ENCODE measurements at regions not wholly inside any gene's neighbourhood (a gene's known extent, or its start where the extent isn't known, plus 50 kb on each side); places are given as distances from the start of the nearest gene placed in this dataset.
"Not testable (repeated sequence)": the region's sequence is repeated elsewhere in the genome, so short reads cannot be mapped to it uniquely, and the experiment has no call there.

DNA sequence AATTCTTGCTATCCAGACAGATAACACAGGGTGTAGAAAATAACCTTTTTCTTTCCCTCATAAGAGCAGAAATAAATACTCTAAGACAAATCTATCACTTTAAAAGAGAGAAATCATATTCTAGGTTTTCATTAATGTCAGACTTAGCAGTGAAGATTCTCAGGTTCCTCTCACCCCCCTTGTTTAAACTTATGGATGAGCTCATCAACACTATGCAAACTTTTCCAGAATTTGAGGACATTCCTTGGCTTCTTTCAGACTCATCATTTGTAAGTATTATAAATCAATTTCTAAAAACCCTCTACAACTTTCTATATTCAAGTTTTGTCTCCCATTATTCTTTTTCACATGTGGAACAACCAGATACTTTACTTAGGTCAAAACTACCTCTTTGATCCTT, 374.9 kb upstream of the TRPC7 start:
- DNase-seq (ENCODE audit: low read depth), result no peak

DNA sequence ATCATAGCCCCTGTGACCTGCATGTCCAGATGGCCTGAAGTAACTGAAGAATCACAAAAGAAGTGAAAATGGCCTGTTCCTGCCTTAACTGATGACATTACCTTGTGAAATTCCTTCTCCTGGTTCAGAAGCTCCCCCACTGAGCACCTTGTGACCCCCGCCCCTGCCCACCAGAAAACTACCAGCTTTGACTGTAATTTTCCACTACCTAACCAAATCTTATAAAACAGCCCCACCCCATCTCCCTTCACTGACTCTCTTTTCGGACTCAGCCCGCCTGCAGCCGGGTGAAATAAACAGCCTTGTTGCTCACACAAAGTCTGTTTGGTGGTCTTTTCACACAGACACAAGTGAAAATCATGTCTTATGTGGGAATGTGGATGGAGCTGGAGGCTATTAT, 373.9 kb upstream of the TRPC7 start:
- not testable (repeated sequence) for DNase-seq (ENCODE audit: low read depth)

GRCh38 chr5:136738829-136739228, 373.5 kb upstream of the TRPC7 start:
- no peak for DNase-seq (ENCODE audit: low read depth)

DNA sequence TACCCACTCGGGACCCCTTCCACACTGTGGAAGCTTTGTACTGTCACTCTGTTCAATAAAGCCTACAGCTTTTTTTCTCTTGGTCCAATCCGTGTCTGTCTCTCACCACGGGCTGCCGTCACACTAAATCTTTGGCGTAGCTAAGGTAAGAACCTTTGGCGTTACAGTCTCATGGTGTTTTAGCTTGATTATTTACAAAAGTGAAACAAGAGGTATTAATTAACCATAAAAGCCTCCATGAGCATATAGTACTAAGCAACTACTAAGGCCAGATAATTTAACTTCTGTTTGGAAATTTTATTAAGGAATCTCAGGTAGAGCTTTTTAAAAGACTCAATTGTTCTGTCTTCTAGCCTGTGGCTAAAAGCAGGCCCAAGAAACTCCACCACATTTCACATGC, 370.7 kb upstream of the TRPC7 start:
- no peak for DNase-seq (ENCODE audit: low read depth)

DNA sequence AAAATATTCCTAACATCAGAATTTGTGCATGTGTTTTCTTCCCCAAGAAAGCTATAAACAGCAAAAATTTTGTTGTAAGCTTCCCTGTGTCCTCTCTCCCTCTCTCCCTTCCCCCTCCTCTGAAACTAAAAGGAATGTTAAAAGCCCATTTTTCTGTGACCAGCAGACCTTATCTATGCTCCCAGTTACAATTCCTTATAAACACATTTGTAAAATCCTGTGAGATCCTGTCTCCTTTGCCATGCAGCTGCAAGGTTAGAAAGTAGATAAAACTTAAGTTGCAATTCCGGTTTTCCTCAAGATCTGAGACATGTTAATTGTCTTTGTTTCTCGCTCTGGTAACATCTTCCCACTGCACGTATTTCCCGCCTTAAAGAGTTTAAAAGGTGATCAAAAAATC, 370.3 kb upstream of the TRPC7 start:
- DNase-seq (ENCODE audit: low read depth), result not testable (repeated sequence)

DNA sequence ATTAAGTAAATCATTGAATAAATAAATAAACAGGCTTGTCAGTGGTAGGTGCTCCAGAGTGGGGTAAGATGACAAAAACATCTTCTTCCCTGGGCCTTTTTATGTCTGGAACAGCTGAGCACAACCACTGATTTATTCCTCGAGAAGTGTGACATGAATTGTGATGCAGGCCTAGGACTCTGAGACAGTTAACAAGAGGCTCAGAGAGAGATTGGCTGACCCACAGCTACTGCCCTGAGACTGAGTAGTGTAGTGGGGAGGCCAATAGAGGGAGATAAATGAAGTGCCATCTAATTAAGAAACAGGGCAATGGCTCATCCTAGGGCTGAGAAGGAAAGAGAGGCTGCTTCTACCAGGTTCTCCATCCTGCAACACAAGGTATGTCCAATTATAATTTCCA, 369.3 kb upstream of the TRPC7 start:
- no peak for DNase-seq (ENCODE audit: low read depth)

- no peak for DNase-seq (ENCODE audit: low read depth)
Observed at GRCh38 chr5:136732751-136733150, 367.4 kb upstream of the TRPC7 start.

DNA sequence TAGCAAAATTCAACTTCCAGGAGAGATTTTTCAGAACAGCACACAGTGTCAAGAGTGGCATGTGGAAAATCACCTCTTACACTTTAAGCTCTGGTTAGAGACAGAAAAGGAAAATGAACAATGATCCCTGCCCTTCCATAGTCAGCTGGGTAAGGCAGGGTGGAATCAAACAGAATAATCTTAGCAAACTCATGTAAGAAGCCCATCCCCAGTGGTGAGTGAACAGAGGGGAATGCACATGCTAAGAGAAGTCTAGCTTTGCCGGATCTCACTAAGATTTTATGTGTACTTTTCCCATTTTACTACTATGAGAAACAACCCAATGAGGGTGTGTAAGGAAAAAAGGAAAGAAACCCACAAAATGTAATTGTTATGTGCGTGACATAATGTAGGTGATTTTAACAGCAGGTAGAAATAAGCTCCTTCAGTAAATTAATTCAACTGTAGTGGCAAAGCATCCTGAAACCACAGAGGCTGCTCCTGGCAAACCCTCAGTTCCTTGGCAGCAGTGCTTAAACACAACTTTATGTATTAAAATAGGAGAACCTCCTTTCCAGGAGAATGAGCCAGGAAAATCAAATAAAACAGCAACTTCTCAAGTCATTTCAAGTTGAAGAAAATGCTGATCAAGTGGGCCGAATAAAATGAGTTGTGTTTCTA, 366.0 kb upstream of the TRPC7 start:
- DNase-seq (ENCODE audit: low read depth), result peak; percentile 42

DNA sequence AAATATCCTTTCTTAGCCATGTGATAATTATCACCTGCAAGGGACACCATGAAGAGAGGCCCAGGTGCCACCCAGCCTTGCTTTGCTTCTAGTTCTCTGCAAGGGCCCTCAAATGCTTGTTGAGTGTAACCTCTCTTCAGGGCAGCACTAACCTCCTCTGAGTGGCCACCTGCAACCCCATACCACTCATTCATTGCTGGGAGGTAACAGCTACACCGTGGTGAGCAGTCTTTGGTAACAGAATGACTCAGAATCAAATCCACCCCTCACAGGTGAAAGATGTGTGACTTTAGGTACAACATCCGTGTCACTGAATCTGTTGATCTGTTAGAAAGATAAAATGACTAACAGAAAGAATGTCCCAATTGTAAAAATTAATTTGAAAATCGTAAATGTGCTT, 365.1 kb upstream of the TRPC7 start:
- DNase-seq (ENCODE audit: low read depth), result no peak

- DNase-seq (ENCODE audit: low read depth), result peak; percentile 97
Observed at GRCh38 chr5:136729901-136730355, 364.6 kb upstream of the TRPC7 start.

GRCh38 chr5:136726506-136726905, 361.2 kb upstream of the TRPC7 start:
- peak; percentile 53 for DNase-seq (ENCODE audit: low read depth)

DNA sequence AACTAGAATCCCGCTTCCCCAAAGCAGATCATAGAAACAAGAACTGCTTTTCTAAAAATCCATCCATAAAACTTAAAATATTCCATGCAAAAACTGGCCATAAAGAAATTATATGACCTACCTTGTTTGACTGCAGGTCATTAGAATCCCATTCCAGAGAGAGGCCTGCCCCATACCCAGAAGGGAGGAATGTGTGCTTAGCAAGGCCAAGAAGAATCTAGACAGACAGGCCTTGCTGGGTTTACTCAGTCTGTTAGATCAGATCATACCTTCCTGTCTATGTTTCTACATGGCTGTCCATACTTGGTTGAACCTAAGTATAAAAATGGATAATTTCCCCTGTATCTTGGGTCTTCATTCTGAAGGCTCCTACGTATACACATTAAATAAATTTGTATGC, 358.8 kb upstream of the TRPC7 start:
- no peak for DNase-seq (ENCODE audit: low read depth)

DNA sequence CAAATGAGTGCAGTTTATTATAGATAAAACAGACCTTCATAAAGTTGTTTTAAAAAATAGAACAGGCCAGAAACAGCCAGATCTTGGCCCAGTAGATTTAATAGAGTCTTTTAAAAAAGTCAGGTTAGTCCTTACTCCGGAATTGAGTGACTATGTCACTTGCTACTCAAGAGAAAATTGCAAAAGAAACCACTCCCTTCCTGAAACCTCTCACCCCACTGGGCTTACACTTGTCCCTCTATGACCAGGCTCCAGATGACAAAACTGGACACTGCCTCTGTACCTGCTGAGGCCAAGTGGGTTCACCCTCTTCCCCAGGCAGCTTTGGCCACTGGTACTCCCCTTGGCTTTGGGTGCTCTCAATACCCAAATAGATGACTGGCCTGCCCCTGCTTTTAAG, 357.2 kb upstream of the TRPC7 start:
- DNase-seq (ENCODE audit: low read depth), result no peak

- no peak for DNase-seq (ENCODE audit: low read depth)
Observed at GRCh38 chr5:136722086-136722485, 356.7 kb upstream of the TRPC7 start.

- no peak for DNase-seq (ENCODE audit: low read depth)
Observed at GRCh38 chr5:136720674-136721073, 355.3 kb upstream of the TRPC7 start.

- DNase-seq (ENCODE audit: low read depth), result no peak
Observed at GRCh38 chr5:136717917-136718316, 352.6 kb upstream of the TRPC7 start.

GRCh38 chr5:136714286-136714685, 348.9 kb upstream of the TRPC7 start:
- DNase-seq (ENCODE audit: low read depth), result no peak

DNA sequence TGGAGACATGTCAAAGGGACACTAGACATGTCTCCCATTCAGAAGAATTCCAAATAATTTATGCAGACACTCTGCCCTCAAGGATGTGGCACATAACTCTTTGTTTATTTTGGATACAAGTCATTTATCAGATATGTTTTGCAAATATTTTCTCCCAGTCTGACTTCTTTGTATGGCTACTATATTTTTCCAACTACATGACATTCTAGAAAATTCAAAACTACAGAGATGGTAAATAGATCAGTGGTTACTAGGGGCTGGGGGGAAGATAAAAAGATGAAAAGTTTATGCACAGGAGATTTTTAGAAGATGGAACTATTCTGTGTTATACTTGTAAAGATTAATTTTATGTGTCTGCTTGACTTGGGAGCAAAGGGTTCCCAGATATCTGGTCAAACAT, 347.3 kb upstream of the TRPC7 start:
- DNase-seq (ENCODE audit: low read depth), result no peak

- no peak for DNase-seq (ENCODE audit: low read depth)
Observed at GRCh38 chr5:136710834-136711233, 345.5 kb upstream of the TRPC7 start.

DNA sequence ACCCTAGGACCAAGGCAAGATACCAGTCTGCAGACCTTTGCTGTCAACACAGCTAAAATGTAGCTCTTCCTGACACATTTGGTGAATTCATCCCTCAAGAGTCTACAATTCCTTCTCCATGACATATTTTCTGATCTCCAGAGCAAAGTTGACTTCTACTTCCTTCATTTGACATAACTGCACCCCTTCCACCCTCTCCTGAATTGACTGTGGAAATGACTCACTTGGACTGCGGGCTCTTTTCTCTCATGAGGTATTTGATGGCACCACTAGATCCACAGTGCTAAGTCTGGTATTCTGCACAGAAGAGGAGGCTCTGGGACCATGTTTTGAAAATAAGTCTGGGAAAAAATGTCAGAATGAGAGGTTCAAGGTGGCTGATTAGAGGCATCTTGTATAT, 338.4 kb upstream of the TRPC7 start:
- peak; percentile 9 for DNase-seq (ENCODE audit: low read depth)

DNA sequence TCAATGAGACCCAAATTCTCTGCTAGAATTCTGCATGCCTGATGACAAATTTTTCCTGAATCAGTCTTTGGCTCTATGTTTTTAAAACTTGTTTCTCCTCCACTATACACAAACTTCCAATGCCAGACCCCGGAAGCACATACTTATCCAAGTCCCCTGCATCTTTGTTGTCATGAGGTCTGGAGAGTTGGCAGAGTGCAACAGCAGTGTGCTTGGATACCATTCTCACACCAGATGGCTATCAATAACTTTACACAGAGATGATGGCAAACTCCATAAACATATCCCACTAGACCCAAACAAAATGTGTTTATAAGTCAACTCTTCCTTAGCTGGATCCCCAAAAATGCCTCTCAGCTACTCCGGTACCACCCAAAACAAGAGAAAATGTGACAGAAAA, 337.7 kb upstream of the TRPC7 start:
- no peak for DNase-seq (ENCODE audit: low read depth)

- no peak for DNase-seq (ENCODE audit: low read depth)
Observed at GRCh38 chr5:136701191-136701590, 335.8 kb upstream of the TRPC7 start.

DNA sequence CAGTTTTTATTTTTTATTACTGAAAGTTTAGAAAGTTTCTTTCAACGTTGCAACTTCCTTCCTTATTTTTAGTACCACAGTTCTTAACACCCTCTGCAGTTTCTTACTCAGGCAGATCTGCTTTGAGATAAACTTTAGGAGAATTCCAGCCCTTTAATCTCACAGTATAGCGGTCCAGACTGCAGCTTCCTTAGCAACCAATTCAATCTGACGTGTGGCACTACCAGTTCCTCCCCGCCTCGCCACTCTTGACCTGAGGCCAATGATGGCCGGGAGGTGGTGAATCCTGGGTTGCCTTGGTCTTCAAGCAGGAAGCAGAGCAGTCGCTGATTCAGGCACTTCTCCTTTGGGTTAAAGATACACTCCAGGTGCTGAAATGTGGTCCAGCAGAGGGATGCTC, 334.3 kb upstream of the TRPC7 start:
- DNase-seq (ENCODE audit: low read depth), result no peak

GRCh38 chr5:136698970-136699369, 333.6 kb upstream of the TRPC7 start:
- no peak for DNase-seq (ENCODE audit: low read depth)

- DNase-seq (ENCODE audit: low read depth), result no peak
Observed at GRCh38 chr5:136694258-136694657, 328.9 kb upstream of the TRPC7 start.
